HCT116 (cell line): ENCODE measurements at regions not wholly inside any gene's neighbourhood (a gene's known extent, or its start where the extent isn't known, plus 50 kb on each side); places are given as distances from the start of the nearest gene placed in this dataset.

Experiments
- ATAC-seq: fragments of 200-7000 bp; cut with Tn5 transposase; 2 replicates; pipeline ENCODE4 v1.9.1; 2020; ENCODE audit warnings: mild to moderate bottlenecking, moderate library complexity
- BruUV-seq: library from RNA; stranded (reverse); fragments of 400-500 nt; replicated peaks from 2 replicates; lab custom pipeline; 2021; lab: Mats Ljungman, UMichigan
- CTCF ChIA-PET: fragments of 300-600 bp; sonication (Branson Sonifier 250); formaldehyde crosslinking; loops from one replicate; lab custom pipeline; 2021; ENCODE audit warnings: antibody characterized with exemption; lab: Charles Lee
- POLR2A ChIA-PET: fragments of 300-600, 350-600 bp; sonication (Branson Sonifier 250); formaldehyde crosslinking; loops from one replicate; lab custom pipeline; 2021; ENCODE audit warnings: antibody characterized with exemption; lab: Charles Lee
- RAD21 ChIA-PET, 2 experiments: fragments of 300-600 bp; sonication (Branson Sonifier 250); formaldehyde crosslinking; loops; one replicate each; lab custom pipeline; 2023; ENCODE audit warnings: low total read pairs in 2 of 2; ENCODE audit not compliant: uncharacterized antibody in 2 of 2, unreplicated experiment in 2 of 2, low non-redundant PET in 1 of 2; lab: Charles Lee
- DNase-seq: peaks from one replicate; pipeline ENCODE4 v3.0.0-alpha.2; 2010; ENCODE audit warnings: low read depth, low spot score
- H2AFZ ChIP-seq: fragments of 200-600 bp; shearing (Covaris generic), sonication (generic); 2 replicates; pipeline ENCODE4 v1.6.1; 2017; ENCODE audit warnings: low read depth, mixed run types, mixed read lengths, antibody characterized with exemption, low read length; ENCODE audit not compliant: poor library complexity, severe bottlenecking
- H3K27ac ChIP-seq: 2 replicates; pipeline ENCODE4 v1.5.1; 2012; ENCODE audit warnings: low read depth, low read length
- H3K27me3 ChIP-seq: fragments of 200-600 bp; sonication (generic); 2 replicates; pipeline ENCODE4 v1.6.1; 2016; ENCODE audit warnings: mixed run types, low read length, mixed read lengths; ENCODE audit not compliant: insufficient read depth
- H3K36me3 ChIP-seq, 2 experiments: fragments of 200-500 bp in 1 of 2; fragments of 200-600 bp in 1 of 2; sonication (Bioruptor generic) in 1 of 2; sonication (generic) in 1 of 2; 2 replicates each; pipeline versions ENCODE4 v1.5.1 to v1.6.1; 2014 to 2016; ENCODE audit warnings: low read length in 2 of 2, inconsistent platforms in 1 of 2, mixed read lengths in 1 of 2, mixed run types in 1 of 2; ENCODE audit not compliant: insufficient read depth in 2 of 2, control insufficient read depth in 1 of 2
- H3K4me1 ChIP-seq, 2 experiments: fragments of 200-600 bp in 1 of 2; sonication (generic) in 1 of 2; 2 replicates each; pipeline versions ENCODE4 v1.5.1 to v1.6.1; 2012 to 2017; ENCODE audit warnings: low read length in 2 of 2, inconsistent platforms in 1 of 2, mild to moderate bottlenecking in 1 of 2, mixed read lengths in 1 of 2, mixed run types in 1 of 2, moderate library complexity in 1 of 2; ENCODE audit not compliant: insufficient read depth in 2 of 2, control insufficient read depth in 1 of 2
- H3K4me2 ChIP-seq: fragments of 200-600 bp; sonication (generic); 2 replicates; pipeline ENCODE4 v1.6.1; 2017; ENCODE audit warnings: mixed run types, low read length, mixed read lengths
- H3K4me3 ChIP-seq, 2 experiments: fragments of 200-600 bp in 1 of 2; sonication (generic) in 1 of 2; replicated peaks in 1 of 2; 2 replicates each; pipeline ENCODE4 v1.5.1; 2011 to 2016; ENCODE audit warnings: low read length in 2 of 2, control low read depth in 1 of 2, low read depth in 1 of 2, mild to moderate bottlenecking in 1 of 2, mixed read lengths in 1 of 2, mixed run types in 1 of 2
- H3K79me2 ChIP-seq: fragments of 200-600 bp; sonication (generic); 2 replicates; pipeline ENCODE4 v1.6.1; 2017; ENCODE audit warnings: mild to moderate bottlenecking, mixed run types, low read length, moderate library complexity, mixed read lengths; ENCODE audit not compliant: insufficient read depth
- H3K9ac ChIP-seq: fragments of 200-600 bp; sonication (generic); 2 replicates; pipeline ENCODE4 v1.6.1; 2016; ENCODE audit warnings: low read length, mixed read lengths
- H3K9me2 ChIP-seq: fragments of 200-600 bp; sonication (generic), shearing (Covaris generic); 2 replicates; pipeline ENCODE4 v1.6.1; 2017; ENCODE audit warnings: mixed run types, mild to moderate bottlenecking, moderate library complexity; ENCODE audit not compliant: insufficient read depth
- H3K9me3 ChIP-seq, 2 experiments: fragments of 200-500 bp in 1 of 2; fragments of 200-600 bp in 1 of 2; sonication (Bioruptor generic) in 1 of 2; sonication (generic) in 1 of 2; 2 replicates each; pipeline ENCODE4 v1.6.1; 2014 to 2017; ENCODE audit warnings: low read length in 2 of 2, mixed read lengths in 2 of 2, inconsistent platforms in 1 of 2, low read depth in 1 of 2, mild to moderate bottlenecking in 1 of 2, mixed run types in 1 of 2, moderate library complexity in 1 of 2; ENCODE audit not compliant: control insufficient read depth in 1 of 2, insufficient read depth in 1 of 2
- H4K20me1 ChIP-seq: fragments of 200-600 bp; sonication (generic), shearing (Covaris generic); 2 replicates; pipeline ENCODE4 v1.6.1; 2017; ENCODE audit warnings: mixed run types, mild to moderate bottlenecking, moderate library complexity; ENCODE audit not compliant: insufficient read depth
- CBX3 ChIP-seq: IDR thresholded peaks from 2 replicates; pipeline ENCODE4 v1.6.1; 2012; ENCODE audit warnings: low read depth
- ELF1 ChIP-seq: IDR thresholded peaks from 2 replicates; pipeline ENCODE4 v1.6.1; 2012; ENCODE audit warnings: low read depth, borderline replicate concordance
- FOSL1 ChIP-seq: IDR thresholded peaks from 2 replicates; pipeline ENCODE4 v1.6.1; 2012; ENCODE audit warnings: low read depth
- RAD21 ChIP-seq: IDR thresholded peaks from 2 replicates; pipeline ENCODE4 v1.6.1; 2012; ENCODE audit warnings: low read depth, mild to moderate bottlenecking
- SP1 ChIP-seq: IDR thresholded peaks from 2 replicates; pipeline ENCODE4 v1.6.1; 2012; ENCODE audit warnings: low read depth
- TCF7L2 ChIP-seq: IDR thresholded peaks from 2 replicates; pipeline ENCODE4 v1.7.0; 2011; ENCODE audit warnings: borderline replicate concordance, inconsistent platforms; ENCODE audit not compliant: insufficient read depth, insufficient read length; ENCODE audit errors: extremely low read depth
- ZFX ChIP-seq: fragments of 450-650 bp; IDR thresholded peaks from 2 replicates; pipeline ENCODE4 v1.6.1; 2017
- intact Hi-C: fragments of 100-400 bp; cut with micrococcal nuclease; formaldehyde crosslinking; loops from 2 replicates; pipeline ENCODE4 v1.10.0; 2022
- TF ChIP-seq, protein P1 (sequence below), 3 experiments: fragments of 200-600 bp in 1 of 3; sonication (generic) in 1 of 3; IDR thresholded peaks in 2 of 3; conservative IDR thresholded peaks in 1 of 3; 2 replicates each; pipeline ENCODE4 v1.5.1; 2012 to 2017; ENCODE audit warnings: low read depth in 2 of 3, low read length in 2 of 3, antibody characterized with exemption in 1 of 3, borderline replicate concordance in 1 of 3, control low read depth in 1 of 3, mild to moderate bottlenecking in 1 of 3, mixed read lengths in 1 of 3, mixed run types in 1 of 3, moderate library complexity in 1 of 3; ENCODE audit not compliant: insufficient read depth in 1 of 3
- TF ChIP-seq, protein P2 (sequence below): IDR thresholded peaks from 2 replicates; pipeline ENCODE4 v1.6.1; 2011; ENCODE audit warnings: mild to moderate bottlenecking, low read length, moderate library complexity; ENCODE audit not compliant: insufficient replicate concordance; ENCODE audit errors: extremely low read depth

GRCh38 chr12:67014642-67015041 is 254.5 kb upstream of the CAND1 start:
- H3K9me3 ChIP-seq, result no peaks in the 10 kb centered on the region
- no peak overlapping the region for H3K4me2 ChIP-seq
- RAD21 ChIA-PET, result no interaction called here
- H3K4me1 ChIP-seq, result no peaks in the 10 kb centered on the region
- H3K27me3 ChIP-seq, result peaks cover 45% of the 10 kb centered on the region
- no peaks in the 10 kb centered on the region for H3K36me3 ChIP-seq
- no peak overlapping the region for H3K4me3 ChIP-seq
- H2AFZ ChIP-seq, result no peak overlapping the region
- no peak overlapping the region for H3K9ac ChIP-seq
- no peak overlapping the region for H3K27ac ChIP-seq
- H3K79me2 ChIP-seq, result no peaks in the 10 kb centered on the region
- no TSS peak for BruUV-seq
- DNase-seq (no peak), ATAC-seq (no peak)
- CTCF ChIA-PET, result no interaction called here
- no peaks in the 10 kb centered on the region for H4K20me1 ChIP-seq
- POLR2A ChIA-PET, result no interaction called here
- intact Hi-C loops, result no loop called here
- H3K9me2 ChIP-seq, result no peaks in the 10 kb centered on the region
- no peak for TF ChIP-seq SP1
- no peak for TF ChIP-seq FOSL1
- TF ChIP-seq TCF7L2, result no peak
- TF ChIP-seq, protein P1, sequence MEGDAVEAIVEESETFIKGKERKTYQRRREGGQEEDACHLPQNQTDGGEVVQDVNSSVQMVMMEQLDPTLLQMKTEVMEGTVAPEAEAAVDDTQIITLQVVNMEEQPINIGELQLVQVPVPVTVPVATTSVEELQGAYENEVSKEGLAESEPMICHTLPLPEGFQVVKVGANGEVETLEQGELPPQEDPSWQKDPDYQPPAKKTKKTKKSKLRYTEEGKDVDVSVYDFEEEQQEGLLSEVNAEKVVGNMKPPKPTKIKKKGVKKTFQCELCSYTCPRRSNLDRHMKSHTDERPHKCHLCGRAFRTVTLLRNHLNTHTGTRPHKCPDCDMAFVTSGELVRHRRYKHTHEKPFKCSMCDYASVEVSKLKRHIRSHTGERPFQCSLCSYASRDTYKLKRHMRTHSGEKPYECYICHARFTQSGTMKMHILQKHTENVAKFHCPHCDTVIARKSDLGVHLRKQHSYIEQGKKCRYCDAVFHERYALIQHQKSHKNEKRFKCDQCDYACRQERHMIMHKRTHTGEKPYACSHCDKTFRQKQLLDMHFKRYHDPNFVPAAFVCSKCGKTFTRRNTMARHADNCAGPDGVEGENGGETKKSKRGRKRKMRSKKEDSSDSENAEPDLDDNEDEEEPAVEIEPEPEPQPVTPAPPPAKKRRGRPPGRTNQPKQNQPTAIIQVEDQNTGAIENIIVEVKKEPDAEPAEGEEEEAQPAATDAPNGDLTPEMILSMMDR (IDR thresholded peaks at IDR 0.05 in 2 of 3, conservative IDR thresholded peaks at IDR 0.05 in 1 of 3; ENCODE audit: borderline replicate concordance in 1 of 3, insufficient read depth in 1 of 3, low read depth in 2 of 3, low read length in 2 of 3), result no peak
- TF ChIP-seq RAD21, result no peak
- no peak for TF ChIP-seq CBX3
- TF ChIP-seq ELF1, result no peak
- TF ChIP-seq, protein P2, sequence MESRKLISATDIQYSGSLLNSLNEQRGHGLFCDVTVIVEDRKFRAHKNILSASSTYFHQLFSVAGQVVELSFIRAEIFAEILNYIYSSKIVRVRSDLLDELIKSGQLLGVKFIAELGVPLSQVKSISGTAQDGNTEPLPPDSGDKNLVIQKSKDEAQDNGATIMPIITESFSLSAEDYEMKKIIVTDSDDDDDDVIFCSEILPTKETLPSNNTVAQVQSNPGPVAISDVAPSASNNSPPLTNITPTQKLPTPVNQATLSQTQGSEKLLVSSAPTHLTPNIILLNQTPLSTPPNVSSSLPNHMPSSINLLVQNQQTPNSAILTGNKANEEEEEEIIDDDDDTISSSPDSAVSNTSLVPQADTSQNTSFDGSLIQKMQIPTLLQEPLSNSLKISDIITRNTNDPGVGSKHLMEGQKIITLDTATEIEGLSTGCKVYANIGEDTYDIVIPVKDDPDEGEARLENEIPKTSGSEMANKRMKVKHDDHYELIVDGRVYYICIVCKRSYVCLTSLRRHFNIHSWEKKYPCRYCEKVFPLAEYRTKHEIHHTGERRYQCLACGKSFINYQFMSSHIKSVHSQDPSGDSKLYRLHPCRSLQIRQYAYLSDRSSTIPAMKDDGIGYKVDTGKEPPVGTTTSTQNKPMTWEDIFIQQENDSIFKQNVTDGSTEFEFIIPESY, result no peak
- TF ChIP-seq ZFX, result no peak
- TF ChIP-seq, all 23 proteins: peak for 0
